ENCODE measurements at regions not wholly inside any gene's neighbourhood (a gene's known extent, or its start where the extent isn't known, plus 50 kb on each side); places are given as distances from the start of the nearest gene placed in this dataset.

GRCh38 chr6:164792666-164793065 lies 516.7 kb downstream of the C6orf118 start:
- intact Hi-C loops (cut with DNase I), result no loop called here
- H3K4me1 ChIP-seq, result peaks cover 0 to 17% (median 11%) of the 10 kb centered on the region in 4 donors
- no peak overlapping the region for H3K4me3 ChIP-seq
- WGBS, result 56% methylated on average over 1 of the region's 1 CpG
- no peak for TF ChIP-seq POLR2A (IDR thresholded peaks at IDR 0.05; ENCODE audit: low read depth)
- no peak for TF ChIP-seq POLR2AphosphoS5 (IDR thresholded peaks at IDR 0.05)
- no peak for TF ChIP-seq EP300 (IDR thresholded peaks at IDR 0.05)
- TF ChIP-seq, protein P1, sequence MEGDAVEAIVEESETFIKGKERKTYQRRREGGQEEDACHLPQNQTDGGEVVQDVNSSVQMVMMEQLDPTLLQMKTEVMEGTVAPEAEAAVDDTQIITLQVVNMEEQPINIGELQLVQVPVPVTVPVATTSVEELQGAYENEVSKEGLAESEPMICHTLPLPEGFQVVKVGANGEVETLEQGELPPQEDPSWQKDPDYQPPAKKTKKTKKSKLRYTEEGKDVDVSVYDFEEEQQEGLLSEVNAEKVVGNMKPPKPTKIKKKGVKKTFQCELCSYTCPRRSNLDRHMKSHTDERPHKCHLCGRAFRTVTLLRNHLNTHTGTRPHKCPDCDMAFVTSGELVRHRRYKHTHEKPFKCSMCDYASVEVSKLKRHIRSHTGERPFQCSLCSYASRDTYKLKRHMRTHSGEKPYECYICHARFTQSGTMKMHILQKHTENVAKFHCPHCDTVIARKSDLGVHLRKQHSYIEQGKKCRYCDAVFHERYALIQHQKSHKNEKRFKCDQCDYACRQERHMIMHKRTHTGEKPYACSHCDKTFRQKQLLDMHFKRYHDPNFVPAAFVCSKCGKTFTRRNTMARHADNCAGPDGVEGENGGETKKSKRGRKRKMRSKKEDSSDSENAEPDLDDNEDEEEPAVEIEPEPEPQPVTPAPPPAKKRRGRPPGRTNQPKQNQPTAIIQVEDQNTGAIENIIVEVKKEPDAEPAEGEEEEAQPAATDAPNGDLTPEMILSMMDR (IDR thresholded peaks at IDR 0.05), result no peak
- no peak for DNase-seq (ENCODE audit: extremely low spot score)
- no peaks in the 10 kb centered on the region for H3K9me3 ChIP-seq
- no peaks in the 10 kb centered on the region for H3K36me3 ChIP-seq
- no peaks in the 10 kb centered on the region for H3K27me3 ChIP-seq
- H3K27ac ChIP-seq (replicated peaks in 1 of 4), result no peak overlapping the region

DNA sequence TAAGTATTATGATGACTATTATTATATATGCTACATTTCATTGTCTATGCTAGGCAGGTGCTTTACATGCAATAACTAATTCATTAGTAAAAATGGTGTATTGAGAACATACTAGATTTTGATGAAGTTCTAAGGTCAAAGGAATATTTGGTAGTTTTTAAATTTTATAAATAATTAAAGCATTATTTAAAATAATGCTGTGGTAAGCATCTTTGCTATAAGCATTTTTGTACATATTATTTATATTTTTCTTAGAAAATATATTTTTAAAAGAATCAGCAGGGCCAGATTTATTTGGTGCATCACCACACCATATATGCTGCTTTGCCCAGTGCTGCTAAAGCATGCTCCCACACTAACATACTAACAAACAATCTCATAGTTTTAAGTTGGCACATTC lies 517.9 kb downstream of the C6orf118 start:
- H3K36me3 ChIP-seq, result no peaks in the 10 kb centered on the region
- H3K4me1 ChIP-seq, result peaks cover 0 to 17% (median 11%) of the 10 kb centered on the region in 4 donors
- intact Hi-C loops (cut with DNase I), result no loop called here
- TF ChIP-seq POLR2AphosphoS5 (IDR thresholded peaks at IDR 0.05) (no peak), POLR2A (IDR thresholded peaks at IDR 0.05; ENCODE audit: low read depth) (no peak), EP300 (IDR thresholded peaks at IDR 0.05) (no peak)
- TF ChIP-seq, protein P1 (IDR thresholded peaks at IDR 0.05), result no peak
- H3K27me3 ChIP-seq, result no peaks in the 10 kb centered on the region
- H3K27ac ChIP-seq (replicated peaks in 1 of 4), result no peak overlapping the region
- no peaks in the 10 kb centered on the region for H3K9me3 ChIP-seq
- DNase-seq (ENCODE audit: extremely low spot score), result no peak
- no peak overlapping the region for H3K4me3 ChIP-seq

DNA sequence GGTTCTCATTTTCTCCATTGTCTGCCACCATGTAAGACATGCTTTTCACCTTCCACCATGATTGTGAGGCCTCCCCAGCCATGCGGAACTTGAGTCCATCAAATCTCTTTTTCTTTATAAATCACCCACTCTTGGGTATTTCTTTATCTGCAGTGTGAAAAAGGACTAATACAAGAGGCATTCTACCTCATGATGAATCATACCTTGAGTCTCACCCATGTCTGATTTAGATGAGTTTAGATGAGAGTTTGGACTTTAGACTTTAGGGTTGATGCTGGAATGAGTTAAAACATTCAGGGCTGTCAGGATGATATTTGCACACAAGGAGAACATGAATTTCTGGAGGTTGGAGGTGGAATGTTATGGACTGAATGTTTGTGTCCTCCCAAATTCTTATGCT lies 545.6 kb downstream of the C6orf118 start:
- WGBS, result 87% methylated on average over 1 of the region's 1 CpG
- Histone ChIP-seq H3K27ac (replicated peaks in 1 of 4) (no peak overlapping the region), H3K36me3 (no peaks in the 10 kb centered on the region), H3K4me3 (no peak overlapping the region), H3K9me3 (peaks cover 0 to 5% (median 0%) of the 10 kb centered on the region in 4 donors), H3K27me3 (no peaks in the 10 kb centered on the region), H3K4me1 (no peaks in the 10 kb centered on the region)
- intact Hi-C loops (cut with DNase I), result no loop called here
- TF ChIP-seq POLR2A (IDR thresholded peaks at IDR 0.05; ENCODE audit: low read depth) (no peak), POLR2AphosphoS5 (IDR thresholded peaks at IDR 0.05) (no peak), EP300 (IDR thresholded peaks at IDR 0.05) (no peak)
- TF ChIP-seq, protein P1 (IDR thresholded peaks at IDR 0.05), result no peak
- DNase-seq (ENCODE audit: extremely low spot score), result peak; percentile 64

- Histone ChIP-seq H3K4me3 (no peak overlapping the region), H3K36me3 (no peaks in the 10 kb centered on the region), H3K27me3 (no peaks in the 10 kb centered on the region), H3K27ac (replicated peaks in 1 of 4) (no peak overlapping the region), H3K9me3 (no peaks in the 10 kb centered on the region), H3K4me1 (no peaks in the 10 kb centered on the region)
- intact Hi-C loops (cut with DNase I), result no loop called here
- WGBS, result 93% methylated on average over 2 of the region's 2 CpGs
- TF ChIP-seq, protein P1 (IDR thresholded peaks at IDR 0.05), result no peak
- TF ChIP-seq POLR2A (IDR thresholded peaks at IDR 0.05; ENCODE audit: low read depth), result no peak
- TF ChIP-seq EP300 (IDR thresholded peaks at IDR 0.05), result no peak
- TF ChIP-seq POLR2AphosphoS5 (IDR thresholded peaks at IDR 0.05), result no peak
- peak; percentile 57 for DNase-seq (ENCODE audit: extremely low spot score)
These were observed 552.0 kb downstream of the C6orf118 start for GRCh38 chr6:164757451-164757850.

GRCh38 chr6:164756723-164757122 lies 552.7 kb downstream of the C6orf118 start:
- no peaks in the 10 kb centered on the region for H3K4me1 ChIP-seq
- no peak for TF ChIP-seq POLR2AphosphoS5 (IDR thresholded peaks at IDR 0.05)
- no peak for TF ChIP-seq EP300 (IDR thresholded peaks at IDR 0.05)
- TF ChIP-seq, protein P1 (IDR thresholded peaks at IDR 0.05), result no peak
- TF ChIP-seq POLR2A (IDR thresholded peaks at IDR 0.05; ENCODE audit: low read depth), result no peak
- no peak overlapping the region for H3K27ac ChIP-seq (replicated peaks in 1 of 4)
- intact Hi-C loops (cut with DNase I), result no loop called here
- no peaks in the 10 kb centered on the region for H3K36me3 ChIP-seq
- WGBS, result 69% methylated on average over 8 of the region's 8 CpGs
- H3K9me3 ChIP-seq, result no peaks in the 10 kb centered on the region
- H3K27me3 ChIP-seq, result no peaks in the 10 kb centered on the region
- H3K4me3 ChIP-seq, result no peak overlapping the region
- peak; percentile 78 for DNase-seq (ENCODE audit: extremely low spot score)

Data from esophagus muscularis mucosa (tissue), 4 donors.